ENCODE measurements at regions not wholly inside any gene's neighbourhood (a gene's known extent, or its start where the extent isn't known, plus 50 kb on each side); places are given as distances from the start of the nearest gene placed in this dataset.

DNA sequence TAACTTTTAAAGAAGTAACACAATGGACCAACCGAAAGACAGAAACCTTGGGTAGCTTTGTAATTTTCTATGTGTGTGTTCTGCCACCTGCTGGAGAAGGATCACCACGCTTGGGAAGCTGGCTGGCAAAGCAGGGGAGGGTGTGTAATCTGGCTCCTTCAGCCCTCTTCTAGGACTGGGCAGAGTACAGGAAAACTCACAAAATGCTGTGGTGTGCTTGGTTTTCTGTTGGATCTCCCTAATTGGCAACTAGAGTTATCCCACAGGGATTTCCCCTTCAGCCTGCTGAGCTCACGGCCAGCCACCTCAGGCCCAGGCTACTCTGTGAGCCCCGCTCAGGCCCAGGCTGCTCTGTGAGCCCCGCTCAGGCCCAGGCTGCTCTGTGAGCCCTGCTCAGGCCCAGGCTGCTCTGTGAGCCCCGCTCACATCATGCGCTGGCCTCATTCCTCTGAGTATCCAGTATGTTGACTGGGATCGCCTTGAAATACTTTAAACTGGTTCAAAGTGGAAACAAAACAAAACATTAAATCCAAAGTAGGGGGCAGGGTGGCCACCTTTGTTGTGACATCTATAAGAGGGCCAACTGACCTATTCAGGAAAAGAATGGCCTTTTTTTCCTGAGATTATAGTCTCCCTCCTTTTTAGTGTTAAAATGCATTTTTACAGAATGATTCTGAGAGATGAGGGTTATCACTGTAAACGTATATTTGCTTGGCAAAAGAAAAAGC, 52.0 kb upstream of the RNU6-8 start:
- H3K79me2 ChIP-seq (ENCODE audit: insufficient read depth, low read length) = no peaks in the 10 kb centered on the region
- H4K20me1 ChIP-seq (ENCODE audit: insufficient read depth, low read length) = no peaks in the 10 kb centered on the region
- no peaks in the 10 kb centered on the region for H3K9me3 ChIP-seq (ENCODE audit: insufficient read depth, low read depth, low read length)
- no peak overlapping the region for H3K9ac ChIP-seq (ENCODE audit: low read length)
- peak overlapping the region; percentile 2 for H2AFZ ChIP-seq (ENCODE audit: low read depth, low read length)
- TF ChIP-seq, protein P1, sequence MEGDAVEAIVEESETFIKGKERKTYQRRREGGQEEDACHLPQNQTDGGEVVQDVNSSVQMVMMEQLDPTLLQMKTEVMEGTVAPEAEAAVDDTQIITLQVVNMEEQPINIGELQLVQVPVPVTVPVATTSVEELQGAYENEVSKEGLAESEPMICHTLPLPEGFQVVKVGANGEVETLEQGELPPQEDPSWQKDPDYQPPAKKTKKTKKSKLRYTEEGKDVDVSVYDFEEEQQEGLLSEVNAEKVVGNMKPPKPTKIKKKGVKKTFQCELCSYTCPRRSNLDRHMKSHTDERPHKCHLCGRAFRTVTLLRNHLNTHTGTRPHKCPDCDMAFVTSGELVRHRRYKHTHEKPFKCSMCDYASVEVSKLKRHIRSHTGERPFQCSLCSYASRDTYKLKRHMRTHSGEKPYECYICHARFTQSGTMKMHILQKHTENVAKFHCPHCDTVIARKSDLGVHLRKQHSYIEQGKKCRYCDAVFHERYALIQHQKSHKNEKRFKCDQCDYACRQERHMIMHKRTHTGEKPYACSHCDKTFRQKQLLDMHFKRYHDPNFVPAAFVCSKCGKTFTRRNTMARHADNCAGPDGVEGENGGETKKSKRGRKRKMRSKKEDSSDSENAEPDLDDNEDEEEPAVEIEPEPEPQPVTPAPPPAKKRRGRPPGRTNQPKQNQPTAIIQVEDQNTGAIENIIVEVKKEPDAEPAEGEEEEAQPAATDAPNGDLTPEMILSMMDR (IDR thresholded peaks at IDR 0.05; ENCODE audit: insufficient read depth, low read depth, low read length) = peak; percentile 81
- no peak for TF ChIP-seq EZH2 (IDR thresholded peaks at IDR 0.05; ENCODE audit: insufficient read depth, low read length)
- Mint-ChIP-seq H3K4me3 (ENCODE audit: unreplicated experiment) (no peak overlapping the region), H3K27ac (ENCODE audit: unreplicated experiment) (peak overlapping the region; percentile 82), H3K4me1 (ENCODE audit: low read depth, unreplicated experiment) (peaks cover 17% of the 10 kb centered on the region), H3K9me3 (ENCODE audit: unreplicated experiment) (no peaks in the 10 kb centered on the region), H3K27me3 (ENCODE audit: low read depth, unreplicated experiment) (no peaks in the 10 kb centered on the region), H3K36me3 (ENCODE audit: low read depth, unreplicated experiment) (no peaks in the 10 kb centered on the region)
- no peak overlapping the region for H3K4me2 ChIP-seq (ENCODE audit: low read length)
- no peaks in the 10 kb centered on the region for H3K36me3 ChIP-seq (ENCODE audit: insufficient read depth, low read length)
- peak; percentile 43 for DNase-seq (ENCODE audit: low read depth)
- H3K27me3 ChIP-seq (ENCODE audit: insufficient read depth, low read length) = no peaks in the 10 kb centered on the region
- H3K27ac ChIP-seq (ENCODE audit: low read depth, low read length) = no peak overlapping the region
- no peak for FAIRE-seq
- peaks cover 13% of the 10 kb centered on the region for H3K4me1 ChIP-seq (ENCODE audit: insufficient read depth, low read length)
- H3K4me3 ChIP-seq (ENCODE audit: insufficient read depth, low read depth, low read length) = no peak overlapping the region

DNA sequence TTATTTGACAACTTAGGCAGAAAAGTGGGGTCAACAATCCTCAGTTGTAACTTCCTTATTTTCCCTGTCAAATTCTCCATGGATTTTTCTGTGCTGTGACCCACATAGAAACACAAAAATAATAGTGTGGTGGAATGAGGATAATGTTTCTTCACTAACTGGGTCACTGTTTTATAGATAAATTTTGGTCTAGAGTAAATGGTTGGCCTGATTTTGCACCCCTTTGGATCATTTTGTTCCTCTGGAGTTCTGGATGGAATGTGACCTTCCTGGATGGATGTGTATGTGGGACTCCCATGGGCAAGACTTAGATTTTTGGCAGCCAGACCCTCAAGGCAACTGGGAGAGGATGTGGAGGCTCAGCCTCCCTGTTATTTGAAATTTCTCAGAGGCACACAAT, 52.7 kb upstream of the RNU6-8 start:
- Histone ChIP-seq H3K9ac (ENCODE audit: low read length) (no peak overlapping the region), H3K27me3 (ENCODE audit: insufficient read depth, low read length) (no peaks in the 10 kb centered on the region), H3K27ac (ENCODE audit: low read depth, low read length) (no peak overlapping the region), H2AFZ (ENCODE audit: low read depth, low read length) (no peak overlapping the region), H3K4me2 (ENCODE audit: low read length) (no peak overlapping the region), H3K9me3 (ENCODE audit: insufficient read depth, low read depth, low read length) (no peaks in the 10 kb centered on the region), H3K4me1 (ENCODE audit: insufficient read depth, low read length) (peaks cover 13% of the 10 kb centered on the region), H4K20me1 (ENCODE audit: insufficient read depth, low read length) (no peaks in the 10 kb centered on the region), H3K4me3 (ENCODE audit: insufficient read depth, low read depth, low read length) (no peak overlapping the region), H3K79me2 (ENCODE audit: insufficient read depth, low read length) (no peaks in the 10 kb centered on the region), H3K36me3 (ENCODE audit: insufficient read depth, low read length) (no peaks in the 10 kb centered on the region)
- Mint-ChIP-seq H3K27ac (ENCODE audit: unreplicated experiment) (peak overlapping the region; percentile 4), H3K4me3 (ENCODE audit: unreplicated experiment) (no peak overlapping the region), H3K27me3 (ENCODE audit: low read depth, unreplicated experiment) (no peaks in the 10 kb centered on the region), H3K4me1 (ENCODE audit: low read depth, unreplicated experiment) (peaks cover 17% of the 10 kb centered on the region), H3K36me3 (ENCODE audit: low read depth, unreplicated experiment) (no peaks in the 10 kb centered on the region), H3K9me3 (ENCODE audit: unreplicated experiment) (no peaks in the 10 kb centered on the region)
- DNase-seq (ENCODE audit: low read depth) = no peak
- no peak for FAIRE-seq
- no peak for TF ChIP-seq EZH2 (IDR thresholded peaks at IDR 0.05; ENCODE audit: insufficient read depth, low read length)
- TF ChIP-seq, protein P1 (IDR thresholded peaks at IDR 0.05; ENCODE audit: insufficient read depth, low read depth, low read length) = no peak

DNA sequence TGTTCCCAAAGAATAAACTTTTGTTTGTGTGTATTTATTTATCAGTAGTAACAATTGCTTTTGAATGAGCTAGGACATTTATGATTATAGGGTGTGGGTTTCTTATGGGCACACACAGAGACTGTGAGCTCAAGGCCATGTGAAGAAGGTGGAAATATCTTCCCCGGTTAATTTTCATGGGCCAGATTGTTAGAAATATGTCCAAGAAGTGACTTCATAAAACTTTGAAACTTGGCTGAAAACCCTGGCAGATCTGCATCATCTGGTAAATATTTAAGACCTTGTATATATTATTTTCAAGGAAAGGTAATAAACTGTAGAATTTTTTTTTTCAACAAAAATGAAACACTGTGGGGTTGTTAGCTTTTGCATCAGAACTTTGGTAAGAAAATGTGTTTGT, 53.5 kb upstream of the RNU6-8 start:
- H3K27ac Mint-ChIP-seq (ENCODE audit: unreplicated experiment) = no peak overlapping the region
- no peak for DNase-seq (ENCODE audit: low read depth)
- no peak for FAIRE-seq
- Histone ChIP-seq H3K27ac (ENCODE audit: low read depth, low read length) (no peak overlapping the region), H3K9ac (ENCODE audit: low read length) (no peak overlapping the region), H3K36me3 (ENCODE audit: insufficient read depth, low read length) (no peaks in the 10 kb centered on the region), H4K20me1 (ENCODE audit: insufficient read depth, low read length) (no peaks in the 10 kb centered on the region), H2AFZ (ENCODE audit: low read depth, low read length) (no peak overlapping the region), H3K4me1 (ENCODE audit: insufficient read depth, low read length) (peaks cover 13% of the 10 kb centered on the region), H3K4me2 (ENCODE audit: low read length) (no peak overlapping the region), H3K27me3 (ENCODE audit: insufficient read depth, low read length) (no peaks in the 10 kb centered on the region), H3K79me2 (ENCODE audit: insufficient read depth, low read length) (no peaks in the 10 kb centered on the region), H3K9me3 (ENCODE audit: insufficient read depth, low read depth, low read length) (no peaks in the 10 kb centered on the region), H3K4me3 (ENCODE audit: insufficient read depth, low read depth, low read length) (no peak overlapping the region)
- TF ChIP-seq, protein P1 (IDR thresholded peaks at IDR 0.05; ENCODE audit: insufficient read depth, low read depth, low read length) = no peak
- TF ChIP-seq EZH2 (IDR thresholded peaks at IDR 0.05; ENCODE audit: insufficient read depth, low read length) = no peak
- H3K4me3 Mint-ChIP-seq (ENCODE audit: unreplicated experiment) = no peak overlapping the region
- H3K27me3 Mint-ChIP-seq (ENCODE audit: low read depth, unreplicated experiment) = no peaks in the 10 kb centered on the region
- no peaks in the 10 kb centered on the region for H3K36me3 Mint-ChIP-seq (ENCODE audit: low read depth, unreplicated experiment)
- H3K9me3 Mint-ChIP-seq (ENCODE audit: unreplicated experiment) = peaks cover 1% of the 10 kb centered on the region
- H3K4me1 Mint-ChIP-seq (ENCODE audit: low read depth, unreplicated experiment) = peaks cover 17% of the 10 kb centered on the region

Data from astrocyte (in vitro differentiated cells and primary cell).